ENCODE measurements at regions not wholly inside any gene's neighbourhood (a gene's known extent, or its start where the extent isn't known, plus 50 kb on each side); places are given as distances from the start of the nearest gene placed in this dataset.

GRCh38 chr2:236928380-236929037, 157.2 kb upstream of the COPS8 start:
- Histone ChIP-seq H3K4me3 (peak overlapping the region; percentile 69), H3K27ac (peak overlapping the region in 1 of 2 donors; percentile 58)
- TF ChIP-seq CTCF (IDR thresholded peaks at IDR 0.05): no peak
- DNase-seq (ENCODE audit: low spot score): no peak

GRCh38 chr2:236932831-236933361, 152.8 kb upstream of the COPS8 start:
- H3K4me3 ChIP-seq: no peak overlapping the region
- peak; percentile 31 for DNase-seq (ENCODE audit: low spot score)
- TF ChIP-seq CTCF (IDR thresholded peaks at IDR 0.05): no peak
- H3K27ac ChIP-seq: no peak overlapping the region

GRCh38 chr2:236934166-236934565, 151.5 kb upstream of the COPS8 start:
- no peak for TF ChIP-seq CTCF (IDR thresholded peaks at IDR 0.05)
- Histone ChIP-seq H3K4me3 (no peak overlapping the region), H3K27ac (no peak overlapping the region)
- peak; percentile 31 for DNase-seq (ENCODE audit: low spot score)

GRCh38 chr2:236934656-236935055, 151.0 kb upstream of the COPS8 start:
- DNase-seq (ENCODE audit: low spot score): peak; percentile 28
- Histone ChIP-seq H3K4me3 (no peak overlapping the region), H3K27ac (no peak overlapping the region)
- no peak for TF ChIP-seq CTCF (IDR thresholded peaks at IDR 0.05)

GRCh38 chr2:236935083-236935482, 150.6 kb upstream of the COPS8 start:
- peak; percentile 52 for DNase-seq (ENCODE audit: low spot score)
- H3K4me3 ChIP-seq: no peak overlapping the region
- H3K27ac ChIP-seq: no peak overlapping the region
- TF ChIP-seq CTCF (IDR thresholded peaks at IDR 0.05): no peak

GRCh38 chr2:236935631-236936445, 149.9 kb upstream of the COPS8 start:
- H3K4me3 ChIP-seq: no peak overlapping the region
- H3K27ac ChIP-seq: no peak overlapping the region
- no peak for TF ChIP-seq CTCF (IDR thresholded peaks at IDR 0.05)
- DNase-seq (ENCODE audit: low spot score): peak; percentile 52
